ENCODE measurements at regions not wholly inside any gene's neighbourhood (a gene's known extent, or its start where the extent isn't known, plus 50 kb on each side); places are given as distances from the start of the nearest gene placed in this dataset.

DNA sequence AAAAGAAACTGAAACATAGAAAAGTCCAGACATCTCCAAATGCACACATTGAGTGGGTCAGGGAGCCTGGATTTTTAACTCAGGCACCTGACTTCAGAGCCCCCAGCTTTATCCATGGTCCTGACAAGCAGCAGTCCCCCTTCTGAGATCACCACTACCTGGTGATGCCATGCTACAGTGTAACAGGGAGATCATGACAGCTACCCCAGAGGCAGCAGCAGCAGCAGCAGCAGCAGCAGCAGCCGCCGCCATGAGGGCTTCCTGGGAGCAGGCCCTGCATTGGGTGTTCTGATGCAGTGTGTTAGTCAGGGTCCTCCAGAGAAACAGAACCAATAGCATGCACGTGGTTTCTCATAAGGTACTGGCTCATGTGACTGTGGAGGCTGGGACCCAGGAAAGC lies 198.6 kb upstream of the SALL1 start:
- ATAC-seq (ENCODE audit: low read depth in 2 of 2): no peak
- Mint-ChIP-seq H3K36me3 (no peaks in the 10 kb centered on the region), H3K4me1 (no peaks in the 10 kb centered on the region), H3K9me3 (peaks cover 0 to 5% (median 1%) of the 10 kb centered on the region in 7 donors), H3K27ac (no peak overlapping the region), H3K27me3 (no peaks in the 10 kb centered on the region), H3K4me3 (no peak overlapping the region)
- no peaks in the 10 kb centered on the region for H3K36me3 ChIP-seq (ENCODE audit: control insufficient read depth, insufficient read depth, low read length)
- H3K9me3 ChIP-seq (ENCODE audit: control insufficient read depth in 2 of 2, low read length in 2 of 2): no peaks in the 10 kb centered on the region
- H3K4me1 ChIP-seq (ENCODE audit: control insufficient read depth, insufficient read depth, low read length, poor library complexity, severe bottlenecking): no peaks in the 10 kb centered on the region
- DNase-seq: no peak
- no peaks in the 10 kb centered on the region for H3K27me3 ChIP-seq (ENCODE audit: control insufficient read depth, insufficient read depth, low read length)
- H3K27ac ChIP-seq (ENCODE audit: insufficient read depth, low read length, poor library complexity, severe bottlenecking): no peak overlapping the region
- H3K4me3 ChIP-seq (ENCODE audit: low read depth, low read length): no peak overlapping the region

DNA sequence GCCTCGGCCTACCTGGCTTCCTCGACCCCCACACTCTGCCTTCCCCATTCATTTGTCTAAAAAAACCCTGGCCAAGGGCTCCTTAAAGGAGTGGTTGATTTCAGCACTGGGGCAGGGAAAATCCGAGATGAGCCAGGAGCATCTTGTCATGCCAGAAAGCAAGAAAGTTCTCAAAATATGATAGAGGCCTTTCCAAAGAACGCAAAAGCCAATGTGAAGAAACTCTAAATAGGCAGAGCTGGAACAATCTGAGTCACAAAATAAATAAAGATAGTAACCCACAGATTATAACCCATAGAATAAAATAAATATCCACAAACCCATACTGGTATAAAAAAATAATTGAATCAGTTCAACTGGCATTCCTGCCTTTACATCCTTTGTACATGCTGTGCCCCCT lies 192.3 kb upstream of the SALL1 start:
- H3K36me3 Mint-ChIP-seq: no peaks in the 10 kb centered on the region
- ATAC-seq (ENCODE audit: low read depth in 2 of 2) (no peak), DNase-seq (no peak)
- H3K4me3 ChIP-seq (ENCODE audit: low read depth, low read length): no peak overlapping the region
- no peaks in the 10 kb centered on the region for H3K4me1 ChIP-seq (ENCODE audit: control insufficient read depth, insufficient read depth, low read length, poor library complexity, severe bottlenecking)
- H3K27ac ChIP-seq (ENCODE audit: insufficient read depth, low read length, poor library complexity, severe bottlenecking): no peak overlapping the region
- H3K36me3 ChIP-seq (ENCODE audit: control insufficient read depth, insufficient read depth, low read length): no peaks in the 10 kb centered on the region
- H3K9me3 Mint-ChIP-seq: peaks cover 0 to 10% (median 0%) of the 10 kb centered on the region in 7 donors
- no peak overlapping the region for H3K4me3 Mint-ChIP-seq
- no peak overlapping the region for H3K27ac Mint-ChIP-seq
- no peaks in the 10 kb centered on the region for H3K9me3 ChIP-seq (ENCODE audit: control insufficient read depth in 2 of 2, low read length in 2 of 2)
- no peaks in the 10 kb centered on the region for H3K27me3 Mint-ChIP-seq
- no peaks in the 10 kb centered on the region for H3K27me3 ChIP-seq (ENCODE audit: control insufficient read depth, insufficient read depth, low read length)
- H3K4me1 Mint-ChIP-seq: no peaks in the 10 kb centered on the region

DNA sequence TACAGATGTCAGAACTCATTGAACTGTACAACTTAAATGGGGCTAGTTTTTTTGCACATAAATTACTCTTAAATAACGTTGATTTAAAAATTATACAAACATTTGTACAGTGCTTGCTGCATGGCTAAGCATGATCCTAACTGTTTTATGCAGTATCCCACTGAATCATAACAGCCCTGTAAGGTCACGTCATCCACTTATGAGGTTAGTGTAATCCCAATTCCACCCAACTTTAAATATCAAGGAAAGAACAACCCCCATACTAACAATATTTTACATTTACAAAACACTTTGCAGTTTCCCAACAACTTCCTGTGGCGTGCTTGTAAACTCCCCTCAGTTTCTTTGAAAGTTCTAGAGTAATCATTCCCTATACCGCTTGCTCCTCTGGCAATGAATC lies 190.1 kb upstream of the SALL1 start:
- no peaks in the 10 kb centered on the region for H3K36me3 Mint-ChIP-seq
- Histone ChIP-seq H3K36me3 (ENCODE audit: control insufficient read depth, insufficient read depth, low read length) (no peaks in the 10 kb centered on the region), H3K4me3 (ENCODE audit: low read depth, low read length) (no peak overlapping the region), H3K27me3 (ENCODE audit: control insufficient read depth, insufficient read depth, low read length) (no peaks in the 10 kb centered on the region), H3K9me3 (ENCODE audit: control insufficient read depth in 2 of 2, low read length in 2 of 2) (no peaks in the 10 kb centered on the region), H3K27ac (ENCODE audit: insufficient read depth, low read length, poor library complexity, severe bottlenecking) (no peak overlapping the region), H3K4me1 (ENCODE audit: control insufficient read depth, insufficient read depth, low read length, poor library complexity, severe bottlenecking) (no peaks in the 10 kb centered on the region)
- DNase-seq (no peak), ATAC-seq (ENCODE audit: low read depth in 2 of 2) (no peak)
- no peak overlapping the region for H3K4me3 Mint-ChIP-seq
- H3K9me3 Mint-ChIP-seq: peaks cover 0 to 11% (median 3%) of the 10 kb centered on the region in 7 donors
- no peaks in the 10 kb centered on the region for H3K4me1 Mint-ChIP-seq
- no peak overlapping the region for H3K27ac Mint-ChIP-seq
- no peaks in the 10 kb centered on the region for H3K27me3 Mint-ChIP-seq

DNA sequence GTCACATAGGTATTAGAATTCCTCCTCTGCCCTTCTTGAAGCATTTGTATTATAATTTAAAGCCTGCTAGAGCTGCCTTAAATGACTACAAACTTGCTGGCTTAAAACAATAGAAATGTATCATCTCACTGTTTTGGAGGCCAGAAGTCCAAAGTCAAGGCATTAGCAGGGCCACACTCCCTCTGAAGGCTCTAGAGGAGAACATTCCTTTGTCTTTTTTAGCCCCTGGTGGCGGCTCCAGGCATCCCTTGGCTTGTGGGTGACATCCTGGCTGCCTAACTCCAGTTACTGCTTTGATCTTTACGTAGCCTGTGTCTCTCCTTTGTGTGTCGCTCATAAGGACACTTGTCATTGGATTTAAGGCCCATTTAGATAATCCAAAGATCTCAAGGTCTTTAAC lies 186.6 kb upstream of the SALL1 start:
- DNase-seq (no peak), ATAC-seq (ENCODE audit: low read depth in 2 of 2) (no peak)
- Histone ChIP-seq H3K4me1 (ENCODE audit: control insufficient read depth, insufficient read depth, low read length, poor library complexity, severe bottlenecking) (no peaks in the 10 kb centered on the region), H3K9me3 (ENCODE audit: control insufficient read depth in 2 of 2, low read length in 2 of 2) (no peaks in the 10 kb centered on the region), H3K27me3 (ENCODE audit: control insufficient read depth, insufficient read depth, low read length) (no peaks in the 10 kb centered on the region), H3K36me3 (ENCODE audit: control insufficient read depth, insufficient read depth, low read length) (no peaks in the 10 kb centered on the region), H3K27ac (ENCODE audit: insufficient read depth, low read length, poor library complexity, severe bottlenecking) (no peak overlapping the region), H3K4me3 (ENCODE audit: low read depth, low read length) (no peak overlapping the region)
- Mint-ChIP-seq H3K27me3 (no peaks in the 10 kb centered on the region), H3K27ac (no peak overlapping the region), H3K36me3 (no peaks in the 10 kb centered on the region), H3K9me3 (peaks cover 0 to 11% (median 3%) of the 10 kb centered on the region in 7 donors), H3K4me3 (no peak overlapping the region), H3K4me1 (no peaks in the 10 kb centered on the region)

DNA sequence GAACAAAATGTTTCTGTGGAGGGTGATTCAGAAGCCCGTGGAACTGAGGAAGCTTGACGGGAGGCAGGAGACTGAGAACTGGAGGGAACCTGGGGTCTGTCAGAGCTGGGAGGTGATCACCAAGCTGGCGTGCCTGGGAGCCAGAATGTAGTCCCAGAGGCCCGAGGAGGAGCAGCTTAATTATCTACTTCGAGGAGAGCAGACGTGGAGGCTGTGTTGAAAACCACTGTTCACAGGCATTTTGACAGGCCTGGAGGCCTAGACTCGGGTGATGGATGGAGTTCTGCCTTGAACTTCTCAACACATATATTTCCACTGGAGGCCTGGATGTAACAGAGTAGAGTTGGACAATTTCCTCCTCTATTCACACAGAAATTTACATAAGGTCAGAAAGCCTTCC lies 177.7 kb upstream of the SALL1 start:
- H3K36me3 Mint-ChIP-seq: no peaks in the 10 kb centered on the region
- no peaks in the 10 kb centered on the region for H3K9me3 ChIP-seq (ENCODE audit: control insufficient read depth in 2 of 2, low read length in 2 of 2)
- DNase-seq (no peak), ATAC-seq (ENCODE audit: low read depth in 2 of 2) (no peak)
- peak overlapping the region in 1 of 3 donors; percentile 7 for H3K27ac Mint-ChIP-seq
- no peak overlapping the region for H3K4me3 Mint-ChIP-seq
- no peak overlapping the region for H3K4me3 ChIP-seq (ENCODE audit: low read depth, low read length)
- peaks cover 0 to 4% (median 0%) of the 10 kb centered on the region in 7 donors for H3K9me3 Mint-ChIP-seq
- no peaks in the 10 kb centered on the region for H3K36me3 ChIP-seq (ENCODE audit: control insufficient read depth, insufficient read depth, low read length)
- no peaks in the 10 kb centered on the region for H3K27me3 ChIP-seq (ENCODE audit: control insufficient read depth, insufficient read depth, low read length)
- no peaks in the 10 kb centered on the region for H3K27me3 Mint-ChIP-seq
- H3K27ac ChIP-seq (ENCODE audit: insufficient read depth, low read length, poor library complexity, severe bottlenecking): no peak overlapping the region
- H3K4me1 ChIP-seq (ENCODE audit: control insufficient read depth, insufficient read depth, low read length, poor library complexity, severe bottlenecking): no peaks in the 10 kb centered on the region
- no peaks in the 10 kb centered on the region for H3K4me1 Mint-ChIP-seq

DNA sequence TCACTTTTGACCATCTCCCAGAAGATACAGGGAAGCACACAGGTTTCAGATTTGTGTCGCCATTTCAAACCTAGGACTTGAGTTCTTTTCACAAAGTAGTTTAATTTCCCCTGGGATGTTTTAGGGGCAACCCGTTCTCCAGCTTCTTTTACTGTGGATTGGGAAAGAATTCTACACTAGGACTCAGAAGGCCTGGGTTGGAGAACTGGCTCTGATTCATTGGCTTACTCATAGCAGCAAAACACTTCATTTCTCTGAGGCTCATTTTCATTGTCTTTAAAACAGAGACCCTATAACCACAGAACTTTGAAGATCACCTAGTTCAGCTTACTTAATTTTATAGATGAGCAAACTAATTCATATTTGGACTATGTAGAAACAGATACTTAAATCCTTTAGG lies 175.9 kb upstream of the SALL1 start:
- H3K4me1 Mint-ChIP-seq: no peaks in the 10 kb centered on the region

DNA sequence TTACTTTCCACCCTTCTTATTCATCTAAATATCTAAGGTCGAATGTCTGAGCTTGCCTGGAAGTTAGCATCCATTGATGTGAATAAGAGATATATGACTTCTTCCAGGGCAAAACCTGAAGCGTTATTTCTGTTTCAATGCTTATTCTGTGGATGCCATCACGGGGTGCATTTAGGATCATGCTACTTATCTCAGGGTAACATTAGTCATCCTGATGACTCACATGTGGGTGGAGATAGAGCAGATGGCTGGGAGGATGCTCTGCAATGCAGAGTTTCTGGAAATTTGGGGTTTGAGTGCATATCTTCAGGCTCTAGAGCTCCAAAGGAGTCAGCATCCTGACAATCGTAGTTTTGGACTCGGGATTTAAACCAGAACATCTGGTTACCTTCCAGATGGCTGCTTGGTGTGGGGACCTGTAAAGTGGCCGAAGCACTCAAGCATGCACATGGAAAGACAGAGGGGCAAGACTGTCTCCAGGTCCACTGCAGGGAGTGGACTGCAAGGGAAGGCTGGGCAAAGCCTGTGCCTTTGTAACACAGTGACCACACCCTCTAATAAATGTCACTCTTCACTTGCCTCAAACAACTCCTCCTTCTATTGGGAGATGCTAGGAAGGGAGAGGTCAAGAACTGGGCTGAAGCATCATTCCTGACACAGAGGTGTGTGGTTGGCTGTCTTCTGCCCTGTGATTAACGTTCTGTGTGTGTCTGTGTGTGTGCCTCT lies 175.2 kb upstream of the SALL1 start:
- Mint-ChIP-seq H3K27me3 (no peaks in the 10 kb centered on the region), H3K4me3 (no peak overlapping the region), H3K9me3 (peaks cover 0 to 2% (median 0%) of the 10 kb centered on the region in 7 donors), H3K4me1 (no peaks in the 10 kb centered on the region), H3K27ac (no peak overlapping the region), H3K36me3 (no peaks in the 10 kb centered on the region)
- DNase-seq (no peak), ATAC-seq (ENCODE audit: low read depth in 2 of 2) (no peak)
- Histone ChIP-seq H3K9me3 (ENCODE audit: control insufficient read depth in 2 of 2, low read length in 2 of 2) (no peaks in the 10 kb centered on the region), H3K4me1 (ENCODE audit: control insufficient read depth, insufficient read depth, low read length, poor library complexity, severe bottlenecking) (no peaks in the 10 kb centered on the region), H3K36me3 (ENCODE audit: control insufficient read depth, insufficient read depth, low read length) (no peaks in the 10 kb centered on the region), H3K27me3 (ENCODE audit: control insufficient read depth, insufficient read depth, low read length) (no peaks in the 10 kb centered on the region), H3K4me3 (ENCODE audit: low read depth, low read length) (no peak overlapping the region), H3K27ac (ENCODE audit: insufficient read depth, low read length, poor library complexity, severe bottlenecking) (no peak overlapping the region)

More for the DNA sequence above, 175.9 kb upstream of the SALL1 start:
- Mint-ChIP-seq H3K27ac (no peak overlapping the region), H3K27me3 (no peaks in the 10 kb centered on the region), H3K4me3 (no peak overlapping the region), H3K9me3 (peaks cover 0 to 2% (median 0%) of the 10 kb centered on the region in 7 donors), H3K36me3 (no peaks in the 10 kb centered on the region)
- no peaks in the 10 kb centered on the region for H3K36me3 ChIP-seq (ENCODE audit: control insufficient read depth, insufficient read depth, low read length)
- ATAC-seq (ENCODE audit: low read depth in 2 of 2) (no peak), DNase-seq (no peak)
- no peak overlapping the region for H3K4me3 ChIP-seq (ENCODE audit: low read depth, low read length)
- no peak overlapping the region for H3K27ac ChIP-seq (ENCODE audit: insufficient read depth, low read length, poor library complexity, severe bottlenecking)
- H3K4me1 ChIP-seq (ENCODE audit: control insufficient read depth, insufficient read depth, low read length, poor library complexity, severe bottlenecking): no peaks in the 10 kb centered on the region
- no peaks in the 10 kb centered on the region for H3K27me3 ChIP-seq (ENCODE audit: control insufficient read depth, insufficient read depth, low read length)
- no peaks in the 10 kb centered on the region for H3K9me3 ChIP-seq (ENCODE audit: control insufficient read depth in 2 of 2, low read length in 2 of 2)

DNA sequence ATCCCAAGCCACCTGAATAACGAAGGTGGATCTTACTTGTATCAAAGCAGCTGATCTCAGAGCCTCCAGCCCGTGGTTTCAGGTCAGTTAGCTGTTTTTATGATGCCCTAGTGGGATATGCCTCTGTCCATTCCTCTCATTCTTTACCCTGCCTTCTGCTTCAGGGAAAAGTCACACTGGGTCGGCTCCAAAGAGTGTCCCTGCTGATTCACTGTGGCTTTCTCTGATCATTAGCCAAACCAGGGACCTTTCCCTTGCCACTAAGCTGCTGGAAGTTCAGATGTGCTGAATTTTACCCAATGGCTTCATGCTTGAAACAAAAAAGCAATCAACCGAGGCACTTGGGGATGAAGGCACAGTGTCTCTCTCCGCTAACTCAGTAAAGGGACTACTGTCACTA lies 170.2 kb upstream of the SALL1 start:
- H3K27ac ChIP-seq (ENCODE audit: insufficient read depth, low read length, poor library complexity, severe bottlenecking): no peak overlapping the region
- H3K36me3 Mint-ChIP-seq: no peaks in the 10 kb centered on the region
- no peaks in the 10 kb centered on the region for H3K4me1 Mint-ChIP-seq
- H3K4me3 ChIP-seq (ENCODE audit: low read depth, low read length): no peak overlapping the region
- H3K9me3 ChIP-seq (ENCODE audit: control insufficient read depth in 2 of 2, low read length in 2 of 2): no peaks in the 10 kb centered on the region
- peaks cover 0 to 4% (median 0%) of the 10 kb centered on the region in 7 donors for H3K9me3 Mint-ChIP-seq
- no peak overlapping the region for H3K27ac Mint-ChIP-seq
- ATAC-seq (ENCODE audit: low read depth in 2 of 2) (no peak), DNase-seq (no peak)
- no peaks in the 10 kb centered on the region for H3K27me3 ChIP-seq (ENCODE audit: control insufficient read depth, insufficient read depth, low read length)
- no peak overlapping the region for H3K4me3 Mint-ChIP-seq
- no peaks in the 10 kb centered on the region for H3K4me1 ChIP-seq (ENCODE audit: control insufficient read depth, insufficient read depth, low read length, poor library complexity, severe bottlenecking)
- no peaks in the 10 kb centered on the region for H3K27me3 Mint-ChIP-seq
- H3K36me3 ChIP-seq (ENCODE audit: control insufficient read depth, insufficient read depth, low read length): no peaks in the 10 kb centered on the region

Measured in CD4-positive, CD25-positive, alpha-beta regulatory T cell (primary cell).